GM12878 (cell line): ENCODE measurements at regions not wholly inside any gene's neighbourhood (a gene's known extent, or its start where the extent isn't known, plus 50 kb on each side); places are given as distances from the start of the nearest gene placed in this dataset.

Source experiments
- JUND ChIP-seq: IDR thresholded peaks from 2 replicates; pipeline ENCODE4 v1.6.1; 2012; ENCODE audit warnings: low read depth, mild to moderate bottlenecking, low read length, improper control_type of control experiment, moderate library complexity
- NRF1 ChIP-seq: conservative IDR thresholded peaks from 2 replicates; pipeline ENCODE4 v1.6.1; 2011; ENCODE audit warnings: mild to moderate bottlenecking, low read depth, low read length, improper control_type of control experiment

- TF ChIP-seq NRF1, result no peak
- no peak for TF ChIP-seq JUND
These were observed 188.1 kb downstream of the PLOD2 start for GRCh38 chr3:145972851-145973250.
